Suprapubic skin (tissue), 3 donors: ENCODE measurements at regions not wholly inside any gene's neighbourhood (a gene's known extent, or its start where the extent isn't known, plus 50 kb on each side); places are given as distances from the start of the nearest gene placed in this dataset.

Source experiments
- CTCF ChIP-seq, 2 donors: fragments of 200-600 bp in 1 of 2; fragments of 450-650 bp in 1 of 2; sonication (generic) in 1 of 2; IDR thresholded peaks; one replicate each; pipeline ENCODE4 v1.5.1; 2016 to 2019; ENCODE audit warnings: antibody characterized with exemption in 2 of 2, mild to moderate bottlenecking in 1 of 2, moderate library complexity in 1 of 2
- POLR2AphosphoS5 ChIP-seq, 3 donors: sonication (generic); formaldehyde crosslinking; IDR thresholded peaks; one replicate each; pipeline ENCODE4 v1.6.1; 2017; ENCODE audit warnings: antibody characterized with exemption in 3 of 3

- TF ChIP-seq CTCF (IDR thresholded peaks at IDR 0.05) (no peak), POLR2AphosphoS5 (IDR thresholded peaks at IDR 0.05) (no peak)
These were observed 301.2 kb downstream of the SEC14L1 start for GRCh38 chr17:77441940-77442339.
